BE2C (cell line): ENCODE measurements at regions not wholly inside any gene's neighbourhood (a gene's known extent, or its start where the extent isn't known, plus 50 kb on each side); places are given as distances from the start of the nearest gene placed in this dataset.
A peak's percentile ranks its signal among the peaks of the same experiment; 100 is the strongest.

Experiments used
- DNase-seq: peaks from one replicate; pipeline ENCODE4 v3.0.0-alpha.2; 2020
- H3K27me3 ChIP-seq: fragments of 250-450 bp; sonication (Bioruptor Pico); 2 replicates; pipeline ENCODE4 v1.5.1; 2020; ENCODE audit warnings: mild to moderate bottlenecking
- H3K36me3 ChIP-seq: fragments of 250-450 bp; sonication (Bioruptor Pico); 2 replicates; pipeline ENCODE4 v1.5.1; 2020; ENCODE audit warnings: mild to moderate bottlenecking
- H3K4me1 ChIP-seq: fragments of 250-450 bp; sonication (Bioruptor Pico); 2 replicates; pipeline ENCODE4 v1.5.1; 2020
- H3K4me3 ChIP-seq: 2 replicates; pipeline ENCODE4 v1.5.1; 2011; ENCODE audit warnings: low read depth, low read length
- H3K9me3 ChIP-seq: fragments of 250-450 bp; sonication (Bioruptor Pico); 2 replicates; pipeline ENCODE4 v1.5.1; 2020
- TF ChIP-seq, protein P1 (sequence below): IDR thresholded peaks from 2 replicates; pipeline ENCODE4 v1.5.1; 2012; ENCODE audit warnings: mild to moderate bottlenecking, low read depth, low read length

GRCh38 chr14:88952901-88953300 is 128.4 kb downstream of the TTC8 start:
- peak; percentile 38 for DNase-seq
- peaks cover 18% of the 10 kb centered on the region for H3K4me1 ChIP-seq
- peaks cover 15% of the 10 kb centered on the region for H3K9me3 ChIP-seq
- H3K27me3 ChIP-seq = no peaks in the 10 kb centered on the region
- H3K36me3 ChIP-seq = no peaks in the 10 kb centered on the region
- H3K4me3 ChIP-seq = no peak overlapping the region
- TF ChIP-seq, protein P1, sequence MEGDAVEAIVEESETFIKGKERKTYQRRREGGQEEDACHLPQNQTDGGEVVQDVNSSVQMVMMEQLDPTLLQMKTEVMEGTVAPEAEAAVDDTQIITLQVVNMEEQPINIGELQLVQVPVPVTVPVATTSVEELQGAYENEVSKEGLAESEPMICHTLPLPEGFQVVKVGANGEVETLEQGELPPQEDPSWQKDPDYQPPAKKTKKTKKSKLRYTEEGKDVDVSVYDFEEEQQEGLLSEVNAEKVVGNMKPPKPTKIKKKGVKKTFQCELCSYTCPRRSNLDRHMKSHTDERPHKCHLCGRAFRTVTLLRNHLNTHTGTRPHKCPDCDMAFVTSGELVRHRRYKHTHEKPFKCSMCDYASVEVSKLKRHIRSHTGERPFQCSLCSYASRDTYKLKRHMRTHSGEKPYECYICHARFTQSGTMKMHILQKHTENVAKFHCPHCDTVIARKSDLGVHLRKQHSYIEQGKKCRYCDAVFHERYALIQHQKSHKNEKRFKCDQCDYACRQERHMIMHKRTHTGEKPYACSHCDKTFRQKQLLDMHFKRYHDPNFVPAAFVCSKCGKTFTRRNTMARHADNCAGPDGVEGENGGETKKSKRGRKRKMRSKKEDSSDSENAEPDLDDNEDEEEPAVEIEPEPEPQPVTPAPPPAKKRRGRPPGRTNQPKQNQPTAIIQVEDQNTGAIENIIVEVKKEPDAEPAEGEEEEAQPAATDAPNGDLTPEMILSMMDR = no peak

DNA sequence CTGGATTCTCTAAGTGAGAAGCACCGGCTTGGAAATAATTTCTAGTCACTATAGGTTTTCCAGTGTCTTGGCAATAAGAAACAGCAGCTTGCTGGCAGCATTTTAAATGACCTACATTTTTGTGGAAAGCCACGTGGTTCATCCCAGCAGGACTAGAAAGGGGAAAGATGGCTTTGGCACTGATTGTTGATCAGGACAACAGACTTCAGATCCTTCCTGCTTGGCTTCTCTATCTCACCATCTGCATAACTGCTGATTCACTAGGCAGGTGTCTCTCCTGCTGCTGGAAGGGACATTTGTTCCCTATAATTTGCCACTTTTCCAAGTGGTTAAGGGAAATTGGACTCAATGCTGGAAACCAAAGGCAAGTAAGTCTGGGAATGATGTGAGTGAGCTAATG is 131.0 kb downstream of the TTC8 start:
- TF ChIP-seq, protein P1 = no peak
- Histone ChIP-seq H3K36me3 (no peaks in the 10 kb centered on the region), H3K4me3 (no peak overlapping the region), H3K4me1 (peaks cover 18% of the 10 kb centered on the region), H3K27me3 (no peaks in the 10 kb centered on the region), H3K9me3 (peaks cover 15% of the 10 kb centered on the region)
- DNase-seq = no peak

DNA sequence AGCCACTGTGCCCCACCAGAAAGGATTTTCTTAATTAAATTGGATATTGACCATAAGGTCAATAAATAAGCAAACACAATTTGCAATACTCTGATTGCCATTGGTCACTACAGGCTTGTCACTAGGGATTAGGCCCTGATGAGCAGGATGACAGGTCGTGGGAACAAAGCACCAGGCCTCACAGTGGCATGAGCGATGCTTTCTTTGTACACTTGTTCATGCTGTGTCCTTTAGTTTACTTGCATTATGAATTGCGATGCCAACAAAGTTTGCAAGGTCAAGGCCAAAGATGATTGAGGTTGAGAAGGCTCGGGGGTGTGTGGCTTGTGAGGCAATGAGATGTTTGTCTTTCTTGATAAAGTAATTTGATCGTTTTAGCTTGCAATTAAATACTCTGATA is 136.0 kb downstream of the TTC8 start:
- H3K4me3 ChIP-seq = no peak overlapping the region
- no peak for DNase-seq
- H3K27me3 ChIP-seq = no peaks in the 10 kb centered on the region
- TF ChIP-seq, protein P1 = no peak
- H3K4me1 ChIP-seq = peaks cover 10% of the 10 kb centered on the region
- peaks cover 3% of the 10 kb centered on the region for H3K9me3 ChIP-seq
- no peaks in the 10 kb centered on the region for H3K36me3 ChIP-seq

DNA sequence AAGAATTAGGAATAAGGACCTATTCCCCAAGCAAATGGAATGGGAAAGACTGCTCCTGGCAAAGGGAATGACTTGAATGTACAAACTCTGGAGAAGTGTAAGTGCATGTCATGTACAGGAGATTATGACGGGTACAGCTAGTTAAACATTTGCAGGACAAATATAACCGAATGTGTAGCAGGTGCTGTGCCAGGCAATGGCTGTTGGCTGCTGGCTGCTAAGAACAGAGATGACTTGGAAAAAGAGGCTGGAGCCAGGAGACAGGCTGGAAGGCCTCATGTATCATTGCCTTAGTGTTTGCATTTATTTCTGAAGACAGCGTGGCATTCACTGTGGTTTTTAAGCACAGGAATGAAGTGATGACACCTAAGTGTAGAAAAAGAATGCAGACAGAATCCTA is 136.8 kb downstream of the TTC8 start:
- H3K4me1 ChIP-seq = peaks cover 5% of the 10 kb centered on the region
- H3K27me3 ChIP-seq = no peaks in the 10 kb centered on the region
- peaks cover 3% of the 10 kb centered on the region; the same call in 1 of the 2 replicates for H3K9me3 ChIP-seq
- no peak overlapping the region for H3K4me3 ChIP-seq
- TF ChIP-seq, protein P1 = no peak
- H3K36me3 ChIP-seq = no peaks in the 10 kb centered on the region
- no peak for DNase-seq

DNA sequence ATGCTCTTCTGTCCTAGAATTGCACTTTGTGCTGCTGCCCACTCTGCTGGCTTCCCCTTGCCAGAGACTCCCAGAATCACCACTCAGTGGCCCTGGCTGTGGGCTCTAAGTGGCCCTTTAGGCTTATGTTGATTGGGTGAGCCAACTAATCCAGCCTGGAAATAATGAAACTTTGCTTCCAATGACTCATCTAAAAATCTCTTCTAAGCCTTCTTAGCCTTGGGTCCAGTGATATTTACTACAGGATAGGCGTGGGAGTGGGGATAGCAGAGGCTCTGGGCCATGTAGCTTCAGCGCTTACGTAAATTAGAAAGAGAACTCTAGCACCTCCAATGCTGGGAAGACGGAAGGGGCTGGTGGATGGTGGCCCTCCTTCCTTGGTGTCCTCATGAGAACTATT is 137.9 kb downstream of the TTC8 start:
- H3K9me3 ChIP-seq = peaks cover 3% of the 10 kb centered on the region; the same call in 1 of the 2 replicates
- H3K4me1 ChIP-seq = peaks cover 5% of the 10 kb centered on the region
- no peaks in the 10 kb centered on the region for H3K27me3 ChIP-seq
- TF ChIP-seq, protein P1 = no peak
- DNase-seq = no peak
- H3K36me3 ChIP-seq = no peaks in the 10 kb centered on the region
- H3K4me3 ChIP-seq = no peak overlapping the region

DNA sequence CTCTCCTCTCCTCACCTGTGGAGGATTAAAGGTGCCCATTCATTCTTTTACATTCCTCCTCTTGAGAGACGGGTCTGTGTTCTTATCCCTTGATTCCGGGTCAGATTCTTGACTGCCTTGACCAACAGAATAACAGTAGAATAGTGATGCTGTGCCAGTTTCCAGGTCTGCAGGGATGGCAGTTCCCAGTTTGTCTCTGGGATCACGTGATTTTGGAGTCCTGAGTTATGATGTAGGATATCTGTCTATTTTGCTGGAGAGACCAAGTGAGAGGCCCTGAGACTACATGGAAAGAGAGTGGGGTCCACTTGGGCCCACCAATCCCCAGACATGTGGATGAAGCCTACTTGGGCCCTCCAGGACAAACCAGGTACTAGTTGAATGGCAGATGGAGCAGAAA is 142.8 kb downstream of the TTC8 start:
- Histone ChIP-seq H3K36me3 (no peaks in the 10 kb centered on the region; the same call in 1 of the 2 replicates), H3K4me1 (peaks cover 2% of the 10 kb centered on the region), H3K27me3 (no peaks in the 10 kb centered on the region), H3K9me3 (peaks cover 3% of the 10 kb centered on the region; the same call in 1 of the 2 replicates), H3K4me3 (no peak overlapping the region)
- TF ChIP-seq, protein P1 = no peak
- no peak for DNase-seq
